Testis (tissue), 2 donors: ENCODE measurements at regions not wholly inside any gene's neighbourhood (a gene's known extent, or its start where the extent isn't known, plus 50 kb on each side); places are given as distances from the start of the nearest gene placed in this dataset.
"Not testable (repeated sequence)": the region's sequence is repeated elsewhere in the genome, so short reads cannot be mapped to it uniquely, and the experiment has no call there.

ENCODE experiments used
- DNase-seq: peaks from one replicate; pipeline ENCODE4 v3.0.0-alpha.2; 2019
- H3K27ac ChIP-seq, 2 donors: fragments of 200-600 bp; sonication (generic); one replicate each; pipeline ENCODE4 v1.5.1; 2019
- H3K27me3 ChIP-seq: fragments of 200-600 bp; sonication (generic); one replicate; pipeline ENCODE4 v1.5.1; 2019
- H3K36me3 ChIP-seq: fragments of 200-600 bp; sonication (generic); one replicate; pipeline ENCODE4 v1.5.1; 2017; ENCODE audit warnings: low read depth; ENCODE audit errors: missing control alignments
- H3K4me1 ChIP-seq: fragments of 200-600 bp; sonication (generic); one replicate; pipeline ENCODE4 v1.5.1; 2019
- H3K4me3 ChIP-seq, 2 donors: fragments of 200-600 bp; sonication (generic); one replicate each; pipeline ENCODE4 v1.5.1; 2017 to 2019
- H3K9me3 ChIP-seq: fragments of 200-600 bp; sonication (generic); one replicate; pipeline ENCODE4 v1.5.1; 2017
- CTCF ChIP-seq, 3 experiments: fragments of 450-650 bp in 2 of 3; fragments of 200-600 bp in 1 of 3; sonication (generic) in 1 of 3; IDR thresholded peaks; one replicate each; pipeline ENCODE4 v1.5.1; 2016 to 2019; ENCODE audit warnings: antibody characterized with exemption in 3 of 3, mild to moderate bottlenecking in 2 of 3, moderate library complexity in 1 of 3
- POLR2A ChIP-seq: fragments of 450-650 bp; IDR thresholded peaks from one replicate; pipeline ENCODE4 v1.6.1; 2017; ENCODE audit warnings: antibody characterized with exemption, mild to moderate bottlenecking, moderate library complexity
- WGBS, 2 donors: methylation state at CpG; one replicate each; pipeline ENCODE4 v1.1.5; 2018; 5-methylcytosine and 5-hydroxymethylcytosine counted together
- intact Hi-C: fragments of 100-400 bp; cut with DNase I; formaldehyde crosslinking; loops from one replicate; pipeline ENCODE4 v1.15.1; 2023; ENCODE audit warnings: low total_unique reads

- Histone ChIP-seq H3K4me3 (no peak overlapping the region), H3K27me3 (no peaks in the 10 kb centered on the region), H3K36me3 (no peaks in the 10 kb centered on the region), H3K4me1 (no peaks in the 10 kb centered on the region), H3K9me3 (no peaks in the 10 kb centered on the region), H3K27ac (no peak overlapping the region)
- intact Hi-C loops: no loop called here
- TF ChIP-seq CTCF (IDR thresholded peaks at IDR 0.05) (no peak), POLR2A (no peak)
- DNase-seq: no peak
- 72 to 82% methylated on average over 3 of the region's 3 CpGs for WGBS, 2 donors
Observed at GRCh38 chr12:86950444-86950843, 694.3 kb upstream of the MGAT4C start.

GRCh38 chr12:86950043-86950442 lies 693.9 kb upstream of the MGAT4C start:
- no peak overlapping the region for H3K4me3 ChIP-seq
- H3K27ac ChIP-seq: no peak overlapping the region
- no peaks in the 10 kb centered on the region for H3K27me3 ChIP-seq
- no peak for DNase-seq
- WGBS, 2 donors: 30 to 38% methylated on average over 1 of the region's 1 CpG
- H3K9me3 ChIP-seq: no peaks in the 10 kb centered on the region
- intact Hi-C loops: no loop called here
- TF ChIP-seq POLR2A (no peak), CTCF (IDR thresholded peaks at IDR 0.05) (no peak)
- no peaks in the 10 kb centered on the region for H3K36me3 ChIP-seq
- H3K4me1 ChIP-seq: no peaks in the 10 kb centered on the region

GRCh38 chr12:86948851-86949250 lies 692.7 kb upstream of the MGAT4C start:
- no peak overlapping the region for H3K4me3 ChIP-seq
- DNase-seq: no peak
- no peaks in the 10 kb centered on the region for H3K9me3 ChIP-seq
- intact Hi-C loops: no loop called here
- WGBS, 2 donors: 90 to 94% methylated on average over 1 of the region's 1 CpG
- no peak for TF ChIP-seq POLR2A
- no peaks in the 10 kb centered on the region for H3K27me3 ChIP-seq
- no peaks in the 10 kb centered on the region for H3K4me1 ChIP-seq
- no peaks in the 10 kb centered on the region for H3K36me3 ChIP-seq
- no peak overlapping the region for H3K27ac ChIP-seq

- H3K4me1 ChIP-seq: no peaks in the 10 kb centered on the region
- H3K27me3 ChIP-seq: no peaks in the 10 kb centered on the region
- intact Hi-C loops: no loop called here
- no peaks in the 10 kb centered on the region for H3K9me3 ChIP-seq
- H3K4me3 ChIP-seq: no peak overlapping the region
- 85 to 96% methylated on average over 1 of the region's 1 CpG for WGBS, 2 donors
- DNase-seq: no peak
- no peaks in the 10 kb centered on the region for H3K36me3 ChIP-seq
- H3K27ac ChIP-seq: no peak overlapping the region
- TF ChIP-seq CTCF (IDR thresholded peaks at IDR 0.05) (no peak), POLR2A (no peak)
Observed at GRCh38 chr12:86945685-86946196, 689.5 kb upstream of the MGAT4C start.

- H3K9me3 ChIP-seq, H3K36me3 ChIP-seq, H3K4me3 ChIP-seq, intact Hi-C loops, H3K4me1 ChIP-seq, H3K27me3 ChIP-seq, DNase-seq, H3K27ac ChIP-seq: not testable (repeated sequence)
- WGBS, 2 donors: 97 to 99% methylated on average over 3 of the region's 3 CpGs
Observed at GRCh38 chr12:86944197-86944819, 688.1 kb upstream of the MGAT4C start.

- no peak overlapping the region for H3K27ac ChIP-seq
- no peak for DNase-seq
Observed at GRCh38 chr12:86931714-86932113, 675.5 kb upstream of the MGAT4C start.

More at GRCh38 chr12:86931714-86932113, 675.5 kb upstream of the MGAT4C start:
- Histone ChIP-seq H3K4me3 (no peak overlapping the region), H3K4me1 (no peaks in the 10 kb centered on the region), H3K9me3 (no peaks in the 10 kb centered on the region), H3K36me3 (no peaks in the 10 kb centered on the region), H3K27me3 (no peaks in the 10 kb centered on the region)
- intact Hi-C loops: no loop called here
- TF ChIP-seq POLR2A (no peak), CTCF (IDR thresholded peaks at IDR 0.05) (no peak)
